Type B pancreatic cell (in vitro differentiated cells): ENCODE measurements at regions not wholly inside any gene's neighbourhood (a gene's known extent, or its start where the extent isn't known, plus 50 kb on each side); places are given as distances from the start of the nearest gene placed in this dataset.

Source experiments
- DNase-seq: peaks from one replicate; pipeline ENCODE4 v3.0.0; 2021; ENCODE audit warnings: mixed read lengths; ENCODE audit not compliant: unreplicated experiment; ENCODE audit errors: extremely low spot score
- H3K27ac Mint-ChIP-seq: 2 replicates; pipeline ENCODE4 v1.8.0; 2021; ENCODE audit warnings: mild to moderate bottlenecking, mixed read lengths
- H3K27me3 Mint-ChIP-seq: 2 replicates; pipeline ENCODE4 v1.8.0; 2021; ENCODE audit warnings: mixed read lengths
- H3K36me3 Mint-ChIP-seq: 2 replicates; pipeline ENCODE4 v1.8.0; 2021; ENCODE audit warnings: mixed read lengths
- H3K4me1 Mint-ChIP-seq: one replicate; pipeline ENCODE4 v1.8.0; 2021; ENCODE audit warnings: mixed read lengths; ENCODE audit not compliant: unreplicated experiment
- H3K4me3 Mint-ChIP-seq: 2 replicates; pipeline ENCODE4 v1.8.0; 2021; ENCODE audit warnings: mild to moderate bottlenecking, mixed read lengths
- H3K9me3 Mint-ChIP-seq: 2 replicates; pipeline ENCODE4 v1.8.0; 2021; ENCODE audit warnings: mixed read lengths
- CTCF ChIP-seq: fragments of 200-600 bp; sonication (generic); conservative IDR thresholded peaks from 2 replicates; pipeline ENCODE4 v1.5.0; 2021; ENCODE audit warnings: antibody characterized with exemption, mild to moderate bottlenecking

DNA sequence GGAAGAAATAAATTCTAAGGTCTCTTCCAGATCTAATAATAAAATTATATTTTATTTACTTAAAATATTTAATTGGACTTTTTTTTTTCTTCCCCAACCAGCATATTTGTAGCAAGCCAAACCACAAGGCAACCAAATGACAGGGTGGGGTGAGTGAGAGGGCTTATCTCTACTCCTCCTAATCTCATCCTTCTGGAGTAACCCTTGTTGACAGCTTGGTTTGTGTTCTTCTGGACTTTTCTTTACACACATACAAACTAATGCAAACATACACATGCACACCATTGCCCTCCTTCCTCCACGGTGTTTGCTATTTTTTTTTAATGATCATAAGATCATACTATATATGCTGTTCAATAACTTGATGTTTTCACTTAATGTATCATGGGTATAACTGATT, 383.1 kb downstream of the DLEU7 start:
- Mint-ChIP-seq H3K36me3 (no peaks in the 10 kb centered on the region), H3K4me3 (no peak overlapping the region), H3K4me1 (peaks cover 6% of the 10 kb centered on the region), H3K27me3 (no peaks in the 10 kb centered on the region), H3K27ac (no peak overlapping the region), H3K9me3 (no peaks in the 10 kb centered on the region)
- no peak for TF ChIP-seq CTCF
- DNase-seq, result no peak

DNA sequence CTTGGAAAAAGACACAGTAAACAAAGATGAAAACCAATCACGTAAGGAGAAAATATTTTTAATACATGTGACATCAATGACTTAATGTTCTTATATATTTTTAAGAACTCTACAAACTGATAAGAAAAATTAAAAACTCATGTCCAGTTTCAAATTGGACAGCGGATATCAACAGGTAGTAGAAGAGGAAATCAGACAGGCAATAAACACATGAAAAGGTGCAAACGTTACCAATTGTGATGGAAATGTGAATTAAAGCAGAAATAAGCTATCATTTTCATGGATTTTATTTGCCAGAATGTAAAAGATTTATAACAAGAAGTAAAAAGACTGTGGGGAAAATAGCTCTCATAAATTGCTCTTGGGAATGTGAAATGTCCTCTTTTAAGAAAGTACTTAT, 382.3 kb downstream of the DLEU7 start:
- no peaks in the 10 kb centered on the region for H3K9me3 Mint-ChIP-seq
- H3K4me1 Mint-ChIP-seq, result no peaks in the 10 kb centered on the region
- no peaks in the 10 kb centered on the region for H3K27me3 Mint-ChIP-seq
- no peak for TF ChIP-seq CTCF
- no peak overlapping the region for H3K4me3 Mint-ChIP-seq
- no peak for DNase-seq
- H3K27ac Mint-ChIP-seq, result no peak overlapping the region
- H3K36me3 Mint-ChIP-seq, result no peaks in the 10 kb centered on the region

DNA sequence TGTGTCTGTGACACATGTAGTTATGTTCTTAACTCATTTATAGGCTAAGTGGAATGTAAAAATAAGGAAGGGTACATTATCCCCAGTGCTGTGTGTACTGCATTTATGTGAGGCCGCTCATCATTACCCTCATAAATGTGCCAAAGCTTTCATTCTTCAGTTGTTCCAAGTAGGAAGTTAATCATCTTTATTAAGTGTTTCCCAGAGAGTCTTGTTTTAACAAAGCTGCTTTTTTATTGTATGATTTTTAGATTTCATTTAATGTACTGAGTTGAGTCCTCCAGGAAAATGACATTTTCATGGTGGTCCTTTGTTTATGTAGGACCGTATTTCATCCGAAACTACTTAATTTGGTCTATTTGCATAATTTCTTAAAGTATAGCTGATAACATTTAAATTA, 379.8 kb downstream of the DLEU7 start:
- Mint-ChIP-seq H3K9me3 (no peaks in the 10 kb centered on the region), H3K4me3 (no peak overlapping the region), H3K27me3 (no peaks in the 10 kb centered on the region), H3K27ac (no peak overlapping the region), H3K36me3 (no peaks in the 10 kb centered on the region), H3K4me1 (peaks cover 8% of the 10 kb centered on the region)
- no peak for DNase-seq
- TF ChIP-seq CTCF, result no peak

DNA sequence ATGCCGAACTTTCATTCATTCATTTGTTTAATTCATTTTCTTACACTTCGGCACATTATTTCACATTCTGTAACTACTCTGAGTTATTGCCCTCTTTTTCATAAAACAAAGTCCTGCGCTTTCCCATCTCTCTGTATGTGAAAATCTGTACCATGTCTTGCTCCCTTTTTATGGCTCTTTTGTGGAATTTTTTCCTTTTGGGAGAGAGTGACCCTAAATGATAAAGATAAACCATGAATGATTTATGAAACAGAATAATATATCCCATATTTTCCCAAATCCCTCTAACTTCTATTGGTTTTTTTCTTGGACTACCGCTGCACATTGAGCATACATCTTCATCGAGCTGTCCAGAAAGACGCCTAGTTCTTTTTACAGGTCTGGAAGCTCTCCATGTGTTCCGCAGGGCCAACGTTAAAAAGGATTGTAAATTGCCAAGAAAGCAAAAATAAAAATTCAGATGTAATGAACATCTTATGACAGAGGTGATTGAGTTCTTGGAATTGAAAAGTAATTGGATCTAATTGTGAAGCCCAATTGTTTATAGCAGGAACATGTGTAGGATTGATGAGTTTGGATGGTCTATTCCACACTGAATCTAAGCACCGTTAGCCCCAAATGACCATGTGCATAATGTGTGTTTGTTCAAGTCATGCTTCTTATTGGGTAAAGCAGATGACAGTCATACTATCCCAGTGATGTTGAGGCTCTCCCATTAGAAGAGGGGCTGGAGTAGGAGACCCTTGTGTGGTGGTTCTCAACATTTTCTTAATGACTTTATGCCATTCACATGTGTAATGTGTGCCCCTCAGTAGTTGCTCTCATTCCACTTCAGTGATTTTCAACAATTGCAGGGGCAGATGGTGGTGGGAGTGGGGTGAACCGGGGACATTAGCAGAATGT, 378.9 kb downstream of the DLEU7 start:
- no peak for TF ChIP-seq CTCF
- DNase-seq, result no peak

DNA sequence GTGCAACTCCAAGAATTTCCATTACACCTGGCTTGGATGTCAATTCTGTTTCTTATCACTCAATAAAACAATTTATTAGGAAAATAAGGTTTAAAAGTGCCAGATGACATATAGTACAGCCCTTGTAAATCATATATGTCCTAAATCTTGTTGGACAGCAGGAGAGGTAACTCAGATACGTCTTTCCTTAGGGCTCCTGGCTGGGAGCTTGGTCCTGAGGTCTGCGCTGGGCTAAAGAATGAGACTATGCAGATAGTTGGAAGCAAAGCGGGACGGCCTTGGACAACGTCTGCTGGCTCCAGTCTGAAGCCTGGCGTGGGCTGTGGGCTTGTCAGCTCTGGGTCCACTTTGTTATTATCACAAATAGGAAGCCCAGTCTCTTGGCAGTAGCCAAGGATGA, 377.0 kb downstream of the DLEU7 start:
- Mint-ChIP-seq H3K9me3 (no peaks in the 10 kb centered on the region), H3K27ac (no peak overlapping the region), H3K36me3 (no peaks in the 10 kb centered on the region), H3K4me1 (peaks cover 8% of the 10 kb centered on the region), H3K27me3 (no peaks in the 10 kb centered on the region), H3K4me3 (no peak overlapping the region)
- TF ChIP-seq CTCF, result no peak
- no peak for DNase-seq

More for the DNA sequence above, 378.9 kb downstream of the DLEU7 start:
- H3K9me3 Mint-ChIP-seq, result no peaks in the 10 kb centered on the region
- no peak overlapping the region for H3K4me3 Mint-ChIP-seq
- peaks cover 8% of the 10 kb centered on the region for H3K4me1 Mint-ChIP-seq
- no peak overlapping the region for H3K27ac Mint-ChIP-seq
- no peaks in the 10 kb centered on the region for H3K36me3 Mint-ChIP-seq
- H3K27me3 Mint-ChIP-seq, result no peaks in the 10 kb centered on the region
